Mucosa of gallbladder (tissue), 1 donor: ENCODE measurements at regions not wholly inside any gene's neighbourhood (a gene's known extent, or its start where the extent isn't known, plus 50 kb on each side); places are given as distances from the start of the nearest gene placed in this dataset.

Experiments
- DNase-seq: peaks from one replicate; pipeline ENCODE4 v3.0.0-alpha.2; 2020; ENCODE audit warnings: low spot score
- donor health status: DM: no; HTN: no; CAD: no.

DNA sequence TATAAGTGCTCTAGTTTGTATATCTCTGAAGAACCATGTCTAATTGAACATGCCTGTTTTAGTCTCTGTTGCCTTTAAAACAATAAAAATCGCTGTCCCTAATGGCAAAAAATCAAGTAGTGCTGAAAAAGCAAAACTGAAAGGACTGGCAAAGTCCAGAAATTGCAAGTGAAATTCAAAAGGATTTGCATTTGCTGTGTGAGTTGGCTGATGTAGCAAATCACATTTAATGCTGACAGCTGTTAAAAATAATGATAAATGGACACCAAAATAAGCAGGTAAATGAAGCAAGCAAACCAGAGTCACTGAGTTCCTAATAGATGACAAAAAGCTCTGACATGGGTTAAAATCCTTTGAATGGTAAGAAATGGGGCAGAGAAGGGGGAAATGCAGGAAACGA lies 874.1 kb downstream of the GRM8 start:
- DNase-seq: no peak

DNA sequence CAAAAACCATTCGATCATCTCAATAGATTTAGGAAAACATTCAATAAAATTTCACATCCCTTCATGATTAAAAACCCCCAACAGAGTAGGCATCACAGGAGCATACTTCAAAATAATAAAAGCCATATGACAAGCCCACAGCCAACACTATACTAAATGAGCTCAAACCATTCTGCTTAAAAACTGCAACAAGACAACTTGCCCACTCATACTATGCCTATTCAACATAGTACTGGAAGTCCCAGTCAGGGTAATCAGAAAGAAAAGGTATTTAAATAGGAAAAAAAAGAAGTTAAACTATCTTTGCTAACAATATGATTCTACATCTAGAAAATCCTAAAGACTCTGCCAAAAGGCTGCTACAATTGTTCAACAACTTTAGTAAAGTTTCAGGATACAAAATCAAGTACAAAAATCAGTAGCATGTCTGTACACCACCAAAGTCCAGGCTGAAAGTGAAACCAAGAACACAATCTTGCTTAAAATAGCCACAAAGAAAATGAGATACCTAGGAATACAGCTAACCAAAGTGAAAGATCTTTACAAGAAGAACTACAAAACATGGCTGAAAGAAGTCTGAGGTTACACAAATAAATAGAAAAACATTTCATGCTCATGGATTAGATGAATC lies 882.6 kb downstream of the GRM8 start:
- DNase-seq: no peak

DNA sequence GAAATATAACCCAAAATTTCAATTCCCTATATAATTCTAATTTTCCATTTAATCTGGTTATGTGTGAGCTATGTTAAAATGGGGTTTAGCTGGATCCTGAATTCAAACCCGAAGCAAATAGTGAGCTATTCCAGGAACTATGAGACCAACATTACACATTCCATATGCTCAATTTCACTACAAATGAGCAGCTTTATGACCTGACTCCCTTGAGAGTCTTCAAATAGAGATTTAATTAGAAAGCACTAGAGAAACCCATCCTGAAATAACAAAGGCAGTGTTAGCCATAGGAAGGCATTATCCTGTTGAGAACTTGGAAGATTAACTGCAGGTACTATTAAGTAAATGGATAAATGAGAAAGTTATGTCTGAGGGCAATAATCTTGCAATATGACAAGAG lies 890.0 kb downstream of the GRM8 start:
- no peak for DNase-seq

GRCh38 chr7:126361183-126361582 lies 891.6 kb downstream of the GRM8 start:
- no peak for DNase-seq

- DNase-seq: no peak
Measured at GRCh38 chr7:126339813-126340212, 912.9 kb downstream of the GRM8 start.

DNA sequence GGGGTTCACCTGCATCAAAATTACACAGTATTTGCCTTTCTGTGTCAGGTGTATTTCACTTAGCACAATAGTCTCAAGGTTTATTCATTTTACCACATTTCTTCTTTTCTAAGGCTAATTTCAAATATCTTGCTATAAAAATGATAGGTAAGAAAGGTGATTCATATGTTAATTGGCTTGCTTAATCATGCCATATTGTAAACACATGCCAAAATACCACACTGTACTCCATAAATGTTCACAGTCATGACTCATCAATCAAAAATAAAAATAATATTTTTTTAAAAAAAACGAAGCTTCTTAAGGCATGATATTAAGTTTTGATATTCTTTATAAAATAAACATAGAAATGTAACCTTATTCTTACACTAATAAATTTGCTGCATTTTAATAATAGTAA lies 947.1 kb downstream of the GRM8 start:
- no peak for DNase-seq

DNA sequence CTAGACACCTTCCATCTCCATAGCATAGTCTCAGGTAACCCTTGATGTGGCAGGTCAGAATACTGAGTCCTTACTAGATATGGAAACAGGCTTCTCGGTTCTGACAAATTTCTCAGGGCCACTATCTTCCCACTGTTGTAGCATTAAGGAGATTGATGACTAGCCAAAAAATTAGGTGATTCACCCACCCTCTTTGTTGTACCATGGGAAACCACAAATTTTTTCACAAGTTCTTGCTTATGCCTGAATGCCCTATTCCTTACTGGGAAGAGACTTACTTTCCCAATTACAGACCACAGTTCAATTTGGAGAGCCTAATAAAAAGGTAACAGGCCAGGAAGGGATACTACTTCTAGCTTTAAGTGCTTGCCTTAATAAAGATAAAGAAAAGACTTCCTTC lies 948.8 kb downstream of the GRM8 start:
- DNase-seq: no peak

DNA sequence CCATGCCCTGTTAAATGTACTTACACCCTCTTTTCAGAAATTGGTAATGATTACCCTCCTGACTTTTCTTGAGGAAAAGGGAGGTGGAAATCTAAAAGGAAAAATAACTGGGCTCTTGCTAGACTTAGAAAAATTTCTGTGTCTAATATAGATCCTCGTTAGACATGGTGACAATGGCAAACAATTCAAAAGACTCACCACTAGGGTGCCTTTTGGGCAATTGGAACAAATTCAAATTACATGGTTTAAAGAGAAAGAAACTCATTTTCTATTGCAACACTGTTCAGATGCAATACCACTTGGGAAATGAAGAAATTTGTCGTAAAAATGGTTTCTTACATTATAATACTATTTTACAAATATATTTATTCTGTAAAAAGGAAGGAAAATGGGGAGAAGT lies 950.1 kb downstream of the GRM8 start:
- no peak for DNase-seq

- no peak for DNase-seq
Measured at GRCh38 chr7:126286317-126286716, 966.4 kb downstream of the GRM8 start.

GRCh38 chr7:126236261-126236660 lies 1016.5 kb downstream of the GRM8 start:
- DNase-seq: no peak

GRCh38 chr7:126228356-126229061 lies 1024.2 kb downstream of the GRM8 start:
- no peak for DNase-seq

- no peak for DNase-seq
Measured at GRCh38 chr7:126227643-126228042, 1025.1 kb downstream of the GRM8 start.

DNA sequence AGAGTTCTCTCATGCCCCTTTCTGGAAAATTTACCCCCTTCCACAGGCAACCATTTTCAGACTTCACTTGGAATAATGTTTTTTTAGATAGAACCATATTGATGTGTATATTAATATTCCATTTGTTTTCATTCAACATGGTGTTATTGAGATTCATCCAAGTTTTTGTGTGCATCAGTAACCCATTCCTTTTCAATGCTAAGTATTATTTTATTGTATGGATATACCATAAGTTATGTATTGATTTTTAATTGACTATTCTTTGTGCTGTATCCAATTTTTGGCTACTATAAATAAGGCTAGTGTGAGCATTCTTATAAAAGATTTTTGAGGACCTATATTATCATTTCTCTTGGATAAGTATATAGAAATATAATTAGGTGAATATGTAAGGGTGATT lies 1025.7 kb downstream of the GRM8 start:
- no peak for DNase-seq

- DNase-seq: no peak
Measured at GRCh38 chr7:126223729-126224128, 1029.0 kb downstream of the GRM8 start.

DNA sequence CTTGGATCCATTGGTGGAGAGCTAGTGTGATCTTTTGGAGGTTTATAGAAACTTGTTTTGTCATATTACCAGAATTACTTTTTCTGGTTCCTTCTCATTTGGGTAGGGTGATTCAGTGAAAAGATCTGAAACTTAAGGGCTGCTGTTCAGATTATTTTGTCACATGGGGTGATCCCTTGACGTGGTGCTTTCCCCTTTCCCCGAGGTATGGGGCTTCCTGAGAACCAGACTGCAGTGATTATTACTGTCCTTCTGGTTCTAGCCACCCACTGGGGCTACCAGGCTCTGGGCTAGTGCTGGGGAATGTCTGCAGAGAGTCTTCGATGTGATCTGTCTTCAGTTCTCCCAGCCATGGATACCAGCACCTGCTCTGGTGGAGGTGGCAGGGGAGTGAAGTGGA lies 1030.0 kb downstream of the GRM8 start:
- DNase-seq: no peak

- no peak for DNase-seq
Measured at GRCh38 chr7:126215785-126216184, 1037.0 kb downstream of the GRM8 start.

DNA sequence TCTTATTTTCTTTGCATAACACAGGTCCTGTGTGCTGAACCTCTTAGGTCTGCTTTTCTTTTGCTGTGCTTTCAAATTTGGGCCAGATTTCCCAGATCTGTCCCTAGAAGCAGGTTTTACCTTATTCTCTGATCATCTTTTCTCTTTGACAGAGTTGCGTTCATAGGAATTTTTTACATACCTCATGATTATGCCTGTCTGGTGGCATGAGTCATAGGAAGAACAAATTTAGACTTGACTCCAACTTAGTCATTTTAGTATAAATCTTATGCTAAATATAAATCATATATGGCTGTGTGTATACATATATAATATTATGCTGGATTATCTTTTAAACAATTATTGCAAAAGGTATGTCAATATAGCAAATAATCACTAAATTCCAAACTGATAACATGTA lies 1038.9 kb downstream of the GRM8 start:
- DNase-seq: no peak

DNA sequence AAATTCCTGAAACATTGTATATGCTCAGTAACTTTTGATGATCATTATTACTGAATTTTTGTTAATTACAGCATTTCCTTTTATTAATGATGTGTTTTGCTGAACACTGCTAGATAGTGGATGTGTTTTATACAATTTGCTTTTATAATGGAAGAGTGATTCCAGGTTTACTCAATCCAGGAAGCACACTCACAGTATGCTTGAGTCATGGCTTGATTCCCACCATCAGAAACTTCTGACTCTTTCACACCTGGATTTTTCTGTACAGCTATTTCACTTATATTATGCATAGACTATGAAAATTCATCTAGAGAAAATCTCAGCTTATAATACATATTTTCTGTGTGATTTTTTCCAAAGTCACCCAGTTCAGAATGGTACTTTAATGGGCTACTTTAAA lies 1040.9 kb downstream of the GRM8 start:
- DNase-seq: no peak

DNA sequence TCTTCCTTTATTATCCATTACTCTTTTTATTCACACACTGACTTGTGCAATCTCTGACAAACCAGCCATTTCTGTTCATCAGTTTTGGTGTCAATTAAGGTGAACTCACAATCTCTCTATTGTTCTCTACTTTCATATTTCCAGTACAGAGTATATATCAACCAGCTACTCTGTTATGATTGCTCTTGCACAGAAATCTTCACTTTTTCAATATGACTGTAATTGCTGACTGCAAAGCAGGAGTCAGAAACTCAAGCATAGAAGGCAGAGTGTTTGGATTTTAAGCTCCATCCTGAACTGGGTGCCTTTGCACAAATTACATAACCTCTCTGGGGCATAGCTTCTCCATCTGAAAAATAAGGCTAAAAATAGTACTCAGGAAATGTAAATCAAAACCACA lies 1042.0 kb downstream of the GRM8 start:
- no peak for DNase-seq

DNA sequence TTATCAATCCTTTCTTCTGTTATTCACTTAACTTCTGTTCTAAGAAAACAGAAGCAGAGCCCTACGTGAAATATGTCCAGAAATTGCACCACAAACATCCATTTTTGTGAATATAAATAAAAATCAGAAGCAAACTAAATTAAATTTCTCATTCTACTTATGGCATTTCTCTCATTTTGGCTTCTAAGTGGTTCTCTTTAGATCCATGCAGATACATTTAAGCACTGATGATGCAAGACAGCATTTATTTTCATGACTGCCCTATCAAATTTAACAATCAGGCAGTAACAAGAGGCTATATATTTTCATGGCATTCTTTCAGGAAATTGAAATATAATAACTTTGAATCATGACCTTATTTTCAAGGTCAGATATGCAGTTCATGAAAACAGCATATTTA lies 1049.6 kb downstream of the GRM8 start:
- DNase-seq: no peak

DNA sequence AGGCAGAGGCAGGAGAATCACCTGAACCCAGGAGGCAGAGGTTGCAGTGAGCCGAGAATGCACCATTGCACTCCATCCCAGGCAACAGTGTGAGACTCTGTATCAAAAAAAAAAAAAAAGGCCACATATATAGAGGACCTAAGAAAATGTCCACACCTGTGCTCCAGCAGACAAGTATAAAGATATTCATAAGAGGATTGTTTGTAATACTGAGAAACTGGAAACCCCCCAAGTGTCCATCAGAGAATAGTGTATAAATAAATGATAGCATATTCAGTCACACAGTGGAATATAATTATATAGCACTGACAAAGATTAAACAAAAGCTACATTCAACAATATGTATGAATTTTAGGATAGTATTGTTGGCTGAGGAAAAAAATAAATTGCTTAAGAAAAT lies 1050.6 kb downstream of the GRM8 start:
- DNase-seq: no peak

- DNase-seq: no peak
Measured at GRCh38 chr7:126185959-126186580, 1066.7 kb downstream of the GRM8 start.

GRCh38 chr7:126179916-126180315 lies 1072.8 kb downstream of the GRM8 start:
- DNase-seq: no peak
